CD14-positive monocyte (primary cell): ENCODE measurements at regions not wholly inside any gene's neighbourhood (a gene's known extent, or its start where the extent isn't known, plus 50 kb on each side); places are given as distances from the start of the nearest gene placed in this dataset.

Experiments
- DNase-seq, 3 donors: peaks; one replicate each; pipeline ENCODE4 v3.0.0-alpha.2; 2011 to 2022
- H2AFZ ChIP-seq: 2 replicates; pipeline ENCODE4 v1.6.0; 2012; ENCODE audit warnings: mild to moderate bottlenecking, low read depth, low read length, inconsistent platforms; ENCODE audit not compliant: insufficient read depth, poor library complexity, severe bottlenecking
- H3K27ac ChIP-seq, 2 donors: 1 replicate in 1 of 2; 2 replicates in 1 of 2; pipeline ENCODE4 v1.5.1; 2012 to 2013; ENCODE audit warnings: low read length in 2 of 2, control low read depth in 1 of 2, inconsistent platforms in 1 of 2, low read depth in 1 of 2, mild to moderate bottlenecking in 1 of 2
- H3K27me3 ChIP-seq, 2 donors: one replicate each; pipeline versions ENCODE4 v1.6.0 to v1.6.1; 2011 to 2013; ENCODE audit warnings: low read length in 2 of 2; ENCODE audit not compliant: control insufficient read depth in 2 of 2, insufficient read depth in 2 of 2
- H3K36me3 ChIP-seq, 2 donors: replicated peaks in 1 of 2; 1 replicate in 1 of 2; 2 replicates in 1 of 2; pipeline versions ENCODE4 v1.5.1 to v1.6.1; 2012 to 2013; ENCODE audit warnings: low read length in 2 of 2, control low read depth in 1 of 2, inconsistent platforms in 1 of 2, mild to moderate bottlenecking in 1 of 2; ENCODE audit not compliant: insufficient read depth in 2 of 2, control insufficient read depth in 1 of 2
- H3K4me1 ChIP-seq, 2 donors: 1 replicate in 1 of 2; 2 replicates in 1 of 2; pipeline versions ENCODE4 v1.5.1 to v1.6.1; 2012 to 2013; ENCODE audit warnings: low read length in 2 of 2, control low read depth in 1 of 2, inconsistent platforms in 1 of 2, mild to moderate bottlenecking in 1 of 2, moderate library complexity in 1 of 2; ENCODE audit not compliant: insufficient read depth in 2 of 2, control insufficient read depth in 1 of 2
- H3K4me2 ChIP-seq: replicated peaks from 2 replicates; pipeline ENCODE3; 2012; ENCODE audit warnings: low read length, moderate library complexity, mild to moderate bottlenecking; ENCODE audit not compliant: poor library complexity, severe bottlenecking; ENCODE audit errors: extremely low read depth
- H3K4me3 ChIP-seq, 3 experiments: fragments of 200-600 bp in 1 of 3; sonication (generic) in 1 of 3; replicated peaks in 1 of 3; 1 replicate in 2 of 3; 2 replicates in 1 of 3; pipeline ENCODE4 v1.5.1; 2011 to 2013; ENCODE audit warnings: low read length in 3 of 3, mild to moderate bottlenecking in 3 of 3, control low read depth in 2 of 3, low read depth in 2 of 3, inconsistent platforms in 1 of 3, moderate library complexity in 1 of 3
- H3K79me2 ChIP-seq: 2 replicates; pipeline ENCODE4 v1.6.0; 2012; ENCODE audit warnings: mild to moderate bottlenecking, control low read depth, inconsistent platforms, low read length, moderate library complexity; ENCODE audit not compliant: insufficient read depth
- H3K9ac ChIP-seq: 2 replicates; pipeline ENCODE4 v1.6.0; 2017; ENCODE audit warnings: low read length, mild to moderate bottlenecking; ENCODE audit not compliant: insufficient read depth, poor library complexity, severe bottlenecking
- H3K9me3 ChIP-seq, 2 donors: replicated peaks in 1 of 2; 1 replicate in 1 of 2; 2 replicates in 1 of 2; pipeline versions ENCODE4 v1.5.1 to v1.6.1; 2012 to 2013; ENCODE audit warnings: low read length in 2 of 2, control low read depth in 1 of 2; ENCODE audit not compliant: control insufficient read depth in 1 of 2, insufficient read depth in 1 of 2
- H4K20me1 ChIP-seq: 2 replicates; pipeline ENCODE4 v1.6.0; 2012; ENCODE audit warnings: mild to moderate bottlenecking, low read length, control low read depth, moderate library complexity; ENCODE audit not compliant: insufficient read depth
- H3K27ac Mint-ChIP-seq, 7 donors: one replicate each; pipeline ENCODE4 v1.8.0; 2020; ENCODE audit warnings: mild to moderate bottlenecking in 7 of 7, mixed read lengths in 7 of 7, moderate library complexity in 6 of 7, inconsistent platforms in 2 of 7
- H3K27me3 Mint-ChIP-seq, 3 donors: one replicate each; pipeline ENCODE4 v1.8.0; 2021 to 2022; ENCODE audit warnings: low read depth in 3 of 3, mild to moderate bottlenecking in 3 of 3, mixed read lengths in 3 of 3, moderate library complexity in 3 of 3, inconsistent platforms in 1 of 3
- H3K36me3 Mint-ChIP-seq, 2 donors: one replicate each; pipeline ENCODE4 v1.8.0; 2020; ENCODE audit warnings: mixed read lengths in 2 of 2, inconsistent platforms in 1 of 2, mild to moderate bottlenecking in 1 of 2
- H3K4me1 Mint-ChIP-seq: one replicate; pipeline ENCODE4 v1.8.0; 2020; ENCODE audit warnings: mild to moderate bottlenecking, mixed read lengths
- H3K4me3 Mint-ChIP-seq, 2 donors: one replicate each; pipeline ENCODE4 v1.8.0; 2020; ENCODE audit warnings: mild to moderate bottlenecking in 2 of 2, mixed read lengths in 2 of 2, moderate library complexity in 1 of 2
- H3K9me3 Mint-ChIP-seq, 7 donors: one replicate each; pipeline ENCODE4 v1.8.0; 2020 to 2022; ENCODE audit warnings: mixed read lengths in 7 of 7, mild to moderate bottlenecking in 6 of 7, moderate library complexity in 6 of 7, inconsistent platforms in 2 of 7
- CTCF ChIP-seq: fragments of 200-600 bp; IDR thresholded peaks from one replicate; pipeline ENCODE4 v1.8.0; 2022; ENCODE audit warnings: antibody characterized with exemption, mild to moderate bottlenecking
- WGBS: methylation state at CpG from one replicate; pipeline ENCODE4 v1.1.5; 2013; ENCODE audit warnings: missing lambda C conversion rate; ENCODE audit not compliant: insufficient coverage; 5-methylcytosine and 5-hydroxymethylcytosine counted together
- intact Hi-C, 2 donors: fragments of 100-400 bp; cut with micrococcal nuclease; formaldehyde crosslinking; loops; one replicate each; pipeline versions ENCODE4 v1.15.0 to v1.15.1; 2023

- Histone ChIP-seq H3K9me3 (peaks cover 19 to 26% of the 10 kb centered on the region in 2 donors), H3K4me2 (no peak overlapping the region), H3K4me3 (no peak overlapping the region), H3K79me2 (no peaks in the 10 kb centered on the region), H3K9ac (no peak overlapping the region), H3K4me1 (no peaks in the 10 kb centered on the region), H2AFZ (no peak overlapping the region), H3K27me3 (no peaks in the 10 kb centered on the region), H3K27ac (no peak overlapping the region), H4K20me1 (no peaks in the 10 kb centered on the region), H3K36me3 (no peaks in the 10 kb centered on the region)
- H3K36me3 Mint-ChIP-seq = no peaks in the 10 kb centered on the region
- H3K4me1 Mint-ChIP-seq = no peaks in the 10 kb centered on the region
- H3K27ac Mint-ChIP-seq = no peak overlapping the region
- no peak for DNase-seq
- intact Hi-C loops = no loop called here
- TF ChIP-seq CTCF = no peak
- WGBS = 91% methylated on average over 10 of the region's 13 CpGs
- no peak overlapping the region for H3K4me3 Mint-ChIP-seq
- peaks cover 0 to 1% (median 0%) of the 10 kb centered on the region in 3 donors for H3K27me3 Mint-ChIP-seq
- peaks cover 2 to 28% (median 8%) of the 10 kb centered on the region in 7 donors for H3K9me3 Mint-ChIP-seq
Measured at GRCh38 chr13:62168891-62169290, 753.2 kb upstream of the PCDH20 start.

- no peaks in the 10 kb centered on the region for H3K27me3 ChIP-seq
- no peak for DNase-seq
- H3K36me3 ChIP-seq = no peaks in the 10 kb centered on the region
- Mint-ChIP-seq H3K27ac (no peak overlapping the region), H3K4me1 (no peaks in the 10 kb centered on the region), H3K9me3 (peaks cover 2 to 28% (median 8%) of the 10 kb centered on the region in 7 donors), H3K36me3 (no peaks in the 10 kb centered on the region), H3K4me3 (no peak overlapping the region), H3K27me3 (peaks cover 0 to 1% (median 0%) of the 10 kb centered on the region in 3 donors)
- H2AFZ ChIP-seq = no peak overlapping the region
- H3K9me3 ChIP-seq = peaks cover 19 to 26% of the 10 kb centered on the region in 2 donors
- no peak overlapping the region for H3K9ac ChIP-seq
- no peak overlapping the region for H3K4me3 ChIP-seq
- WGBS = 91% methylated on average over 11 of the region's 12 CpGs
- no peak for TF ChIP-seq CTCF
- no peaks in the 10 kb centered on the region for H3K4me1 ChIP-seq
- intact Hi-C loops = no loop called here
- H3K79me2 ChIP-seq = no peaks in the 10 kb centered on the region
- H3K4me2 ChIP-seq = no peak overlapping the region
- H4K20me1 ChIP-seq = no peaks in the 10 kb centered on the region
- H3K27ac ChIP-seq = no peak overlapping the region
Measured at GRCh38 chr13:62167650-62168172, 752.1 kb upstream of the PCDH20 start.
